Activated CD4-positive, alpha-beta memory T cell treated with anti-CD3 and anti-CD28 coated beads, Interleukin-2, amount 10 ng/mL, durations not matched to agents 7 days and 5 days (primary cell): ENCODE measurements at regions not wholly inside any gene's neighbourhood (a gene's known extent, or its start where the extent isn't known, plus 50 kb on each side); places are given as distances from the start of the nearest gene placed in this dataset.

Experiments
- CTCF ChIA-PET: fragments of 350-600 bp; sonication (Branson Sonifier 250); formaldehyde crosslinking; loops from one replicate; lab custom pipeline; 2021; ENCODE audit warnings: antibody characterized with exemption, inconsistent platforms; lab: Charles Lee
- POLR2A ChIA-PET: fragments of 350-600 bp; sonication (Branson Sonifier 250); formaldehyde crosslinking; loops from one replicate; lab custom pipeline; 2021; ENCODE audit warnings: antibody characterized with exemption; lab: Charles Lee
- DNase-seq: peaks from one replicate; pipeline ENCODE4 v3.0.0-alpha.2; 2020
- H3K27ac Mint-ChIP-seq: one replicate; pipeline ENCODE4 v1.8.0; 2021; ENCODE audit warnings: mild to moderate bottlenecking, mixed read lengths
- H3K27me3 Mint-ChIP-seq: one replicate; pipeline ENCODE4 v1.8.0; 2021; ENCODE audit warnings: mixed read lengths
- H3K36me3 Mint-ChIP-seq: one replicate; pipeline ENCODE4 v1.8.0; 2021; ENCODE audit warnings: low read depth, mixed read lengths
- H3K4me1 Mint-ChIP-seq: one replicate; pipeline ENCODE4 v1.8.0; 2021; ENCODE audit warnings: mixed read lengths
- H3K4me3 Mint-ChIP-seq: one replicate; pipeline ENCODE4 v1.8.0; 2021; ENCODE audit warnings: mild to moderate bottlenecking, mixed read lengths
- H3K9me3 Mint-ChIP-seq: one replicate; pipeline ENCODE4 v1.8.0; 2021; ENCODE audit warnings: mixed read lengths

- Mint-ChIP-seq H3K4me1 (no peaks in the 10 kb centered on the region), H3K27ac (no peak overlapping the region), H3K27me3 (no peaks in the 10 kb centered on the region), H3K4me3 (no peak overlapping the region), H3K36me3 (no peaks in the 10 kb centered on the region), H3K9me3 (no peaks in the 10 kb centered on the region)
- ChIA-PET POLR2A (no interaction called here), CTCF (no interaction called here)
- no peak for DNase-seq
Observed at GRCh38 chr2:14684516-14684915, 52.0 kb downstream of the LRATD1 start.

GRCh38 chr2:14690926-14691325 is 58.4 kb downstream of the LRATD1 start:
- CTCF ChIA-PET = no interaction called here
- no peaks in the 10 kb centered on the region for H3K36me3 Mint-ChIP-seq

GRCh38 chr2:14693874-14694273 is 61.4 kb downstream of the LRATD1 start:
- no peak for DNase-seq
- ChIA-PET CTCF (no interaction called here), POLR2A (no interaction called here)
- no peak overlapping the region for H3K27ac Mint-ChIP-seq
- H3K9me3 Mint-ChIP-seq = peaks cover 2% of the 10 kb centered on the region
- H3K4me3 Mint-ChIP-seq = no peak overlapping the region
- H3K27me3 Mint-ChIP-seq = no peaks in the 10 kb centered on the region
- H3K36me3 Mint-ChIP-seq = no peaks in the 10 kb centered on the region
- H3K4me1 Mint-ChIP-seq = no peaks in the 10 kb centered on the region

More at GRCh38 chr2:14690926-14691325, 58.4 kb downstream of the LRATD1 start:
- Mint-ChIP-seq H3K27me3 (no peaks in the 10 kb centered on the region), H3K4me3 (no peak overlapping the region), H3K27ac (no peak overlapping the region), H3K9me3 (peaks cover 2% of the 10 kb centered on the region), H3K4me1 (no peaks in the 10 kb centered on the region)
- POLR2A ChIA-PET = no interaction called here
- DNase-seq = no peak

GRCh38 chr2:14700753-14701152 is 68.2 kb downstream of the LRATD1 start:
- ChIA-PET CTCF (interaction anchor here (0.6 kb wide), 1 partner anchor 1654 kb away, joined by 4 read pairs; no protein-coding TSS in a partner anchor), POLR2A (no interaction called here)
- H3K4me3 Mint-ChIP-seq = no peak overlapping the region
- H3K4me1 Mint-ChIP-seq = no peaks in the 10 kb centered on the region
- H3K27ac Mint-ChIP-seq = no peak overlapping the region
- no peaks in the 10 kb centered on the region for H3K27me3 Mint-ChIP-seq
- no peak for DNase-seq
- H3K9me3 Mint-ChIP-seq = peaks cover 2% of the 10 kb centered on the region
- H3K36me3 Mint-ChIP-seq = no peaks in the 10 kb centered on the region

GRCh38 chr2:14702258-14702657 is 69.7 kb downstream of the LRATD1 start:
- H3K4me3 Mint-ChIP-seq = no peak overlapping the region
- CTCF ChIA-PET = no interaction called here
- H3K4me1 Mint-ChIP-seq = no peaks in the 10 kb centered on the region
- DNase-seq = no peak
- no peaks in the 10 kb centered on the region for H3K36me3 Mint-ChIP-seq
- H3K27ac Mint-ChIP-seq = no peak overlapping the region
- no peaks in the 10 kb centered on the region for H3K27me3 Mint-ChIP-seq
- POLR2A ChIA-PET = no interaction called here
- H3K9me3 Mint-ChIP-seq = peaks cover 2% of the 10 kb centered on the region

GRCh38 chr2:14706201-14706600 is 73.7 kb downstream of the LRATD1 start:
- ChIA-PET POLR2A (no interaction called here), CTCF (no interaction called here)
- no peaks in the 10 kb centered on the region for H3K27me3 Mint-ChIP-seq
- no peak for DNase-seq
- no peak overlapping the region for H3K27ac Mint-ChIP-seq
- no peaks in the 10 kb centered on the region for H3K36me3 Mint-ChIP-seq
- H3K4me3 Mint-ChIP-seq = no peak overlapping the region
- no peaks in the 10 kb centered on the region for H3K4me1 Mint-ChIP-seq
- H3K9me3 Mint-ChIP-seq = peaks cover 2% of the 10 kb centered on the region

- Mint-ChIP-seq H3K27ac (no peak overlapping the region), H3K9me3 (no peaks in the 10 kb centered on the region), H3K4me1 (no peaks in the 10 kb centered on the region), H3K4me3 (no peak overlapping the region), H3K27me3 (no peaks in the 10 kb centered on the region), H3K36me3 (no peaks in the 10 kb centered on the region)
- no peak for DNase-seq
- ChIA-PET POLR2A (no interaction called here), CTCF (no interaction called here)
Observed at GRCh38 chr2:14712111-14712510, 79.6 kb downstream of the LRATD1 start.

- Mint-ChIP-seq H3K9me3 (no peaks in the 10 kb centered on the region), H3K36me3 (no peaks in the 10 kb centered on the region), H3K27ac (no peak overlapping the region), H3K4me3 (no peak overlapping the region), H3K27me3 (no peaks in the 10 kb centered on the region), H3K4me1 (no peaks in the 10 kb centered on the region)
- ChIA-PET CTCF (no interaction called here), POLR2A (no interaction called here)
- no peak for DNase-seq
Observed at GRCh38 chr2:14713248-14713647, 80.7 kb downstream of the LRATD1 start.

GRCh38 chr2:14715600-14715999 is 83.1 kb downstream of the LRATD1 start:
- H3K27ac Mint-ChIP-seq = no peak overlapping the region
- CTCF ChIA-PET = no interaction called here
- no peak overlapping the region for H3K4me3 Mint-ChIP-seq
- H3K27me3 Mint-ChIP-seq = no peaks in the 10 kb centered on the region
- no peaks in the 10 kb centered on the region for H3K4me1 Mint-ChIP-seq
- DNase-seq = no peak
- no peaks in the 10 kb centered on the region for H3K36me3 Mint-ChIP-seq
- POLR2A ChIA-PET = no interaction called here
- peaks cover 2% of the 10 kb centered on the region for H3K9me3 Mint-ChIP-seq

GRCh38 chr2:14716319-14716718 is 83.8 kb downstream of the LRATD1 start:
- Mint-ChIP-seq H3K4me3 (no peak overlapping the region), H3K27me3 (no peaks in the 10 kb centered on the region), H3K9me3 (peaks cover 2% of the 10 kb centered on the region), H3K4me1 (no peaks in the 10 kb centered on the region), H3K27ac (no peak overlapping the region), H3K36me3 (no peaks in the 10 kb centered on the region)
- ChIA-PET POLR2A (no interaction called here), CTCF (no interaction called here)
- DNase-seq = no peak

- H3K27ac Mint-ChIP-seq = no peak overlapping the region
- H3K36me3 Mint-ChIP-seq = no peaks in the 10 kb centered on the region
- CTCF ChIA-PET = no interaction called here
- POLR2A ChIA-PET = no interaction called here
- no peak for DNase-seq
- H3K27me3 Mint-ChIP-seq = no peaks in the 10 kb centered on the region
- H3K4me3 Mint-ChIP-seq = no peak overlapping the region
- H3K4me1 Mint-ChIP-seq = no peaks in the 10 kb centered on the region
- H3K9me3 Mint-ChIP-seq = peaks cover 2% of the 10 kb centered on the region
Observed at GRCh38 chr2:14717131-14717530, 84.6 kb downstream of the LRATD1 start.

GRCh38 chr2:14720319-14720718 is 87.8 kb downstream of the LRATD1 start:
- POLR2A ChIA-PET = no interaction called here
- H3K36me3 Mint-ChIP-seq = no peaks in the 10 kb centered on the region
- CTCF ChIA-PET = no interaction called here
- no peaks in the 10 kb centered on the region for H3K4me1 Mint-ChIP-seq
- peaks cover 2% of the 10 kb centered on the region for H3K9me3 Mint-ChIP-seq
- H3K27me3 Mint-ChIP-seq = no peaks in the 10 kb centered on the region
- H3K27ac Mint-ChIP-seq = no peak overlapping the region
- no peak for DNase-seq
- no peak overlapping the region for H3K4me3 Mint-ChIP-seq

- no peaks in the 10 kb centered on the region for H3K27me3 Mint-ChIP-seq
- POLR2A ChIA-PET = no interaction called here
- H3K4me3 Mint-ChIP-seq = no peak overlapping the region
- DNase-seq = no peak
- no peaks in the 10 kb centered on the region for H3K4me1 Mint-ChIP-seq
- CTCF ChIA-PET = no interaction called here
- peaks cover 2% of the 10 kb centered on the region for H3K9me3 Mint-ChIP-seq
- H3K36me3 Mint-ChIP-seq = no peaks in the 10 kb centered on the region
- no peak overlapping the region for H3K27ac Mint-ChIP-seq
Observed at GRCh38 chr2:14720739-14721138, 88.2 kb downstream of the LRATD1 start.

GRCh38 chr2:14722904-14723570 is 90.5 kb downstream of the LRATD1 start:
- Mint-ChIP-seq H3K27ac (no peak overlapping the region), H3K4me3 (no peak overlapping the region), H3K27me3 (no peaks in the 10 kb centered on the region), H3K4me1 (no peaks in the 10 kb centered on the region), H3K9me3 (peaks cover 2% of the 10 kb centered on the region), H3K36me3 (no peaks in the 10 kb centered on the region)
- DNase-seq = no peak
- POLR2A ChIA-PET = no interaction called here
- CTCF ChIA-PET = no interaction called here
